HEK293 (cell line): ENCODE measurements at regions not wholly inside any gene's neighbourhood (a gene's known extent, or its start where the extent isn't known, plus 50 kb on each side); places are given as distances from the start of the nearest gene placed in this dataset.
A peak's percentile ranks its signal among the peaks of the same experiment; 100 is the strongest.

ENCODE experiments used
- CTCF ChIA-PET: fragments of 350-600 bp; formaldehyde crosslinking; extraction: SDS; loops from one replicate; lab custom pipeline; 2021; ENCODE audit warnings: antibody characterized with exemption; lab: Yijun Ruan, JAX
- POLR2A ChIA-PET: fragments of 300-600 bp; formaldehyde crosslinking; extraction: SDS; loops from one replicate; lab custom pipeline; 2020; ENCODE audit warnings: antibody characterized with exemption, inconsistent platforms; lab: Yijun Ruan, JAX
- H3K27ac ChIP-seq: fragments of 200-500 bp; sonication (Bioruptor generic); 2 replicates; pipeline ENCODE4 v1.5.1; 2014; ENCODE audit warnings: low read depth, low read length, control low read depth, inconsistent platforms; ENCODE audit errors: extremely low read depth
- H3K36me3 ChIP-seq, 2 experiments: fragments of 200-500 bp in 1 of 2; sonication (Bioruptor generic) in 1 of 2; 1 replicate in 1 of 2; 2 replicates in 1 of 2; pipeline ENCODE4 v1.5.1; 2014 to 2017; ENCODE audit warnings: inconsistent platforms in 2 of 2, low read length in 2 of 2; ENCODE audit not compliant: control insufficient read depth in 2 of 2, insufficient read depth in 1 of 2
- H3K4me1 ChIP-seq: fragments of 200-500 bp; sonication (Bioruptor generic); 2 replicates; pipeline ENCODE4 v1.5.1; 2014; ENCODE audit warnings: mild to moderate bottlenecking, low read length, inconsistent platforms; ENCODE audit not compliant: control insufficient read depth, insufficient read depth
- H3K4me3 ChIP-seq: 2 replicates; pipeline ENCODE4 v1.5.1; 2011; ENCODE audit warnings: low read depth, mild to moderate bottlenecking, control low read depth, low read length, moderate library complexity
- H3K9me3 ChIP-seq: fragments of 200-500 bp; sonication (Bioruptor generic); 2 replicates; pipeline ENCODE4 v1.5.1; 2014; ENCODE audit warnings: low read depth, low read length, inconsistent platforms; ENCODE audit not compliant: control insufficient read depth, insufficient read depth
- GFI1B ChIP-seq: fragments of 450-650 bp; formaldehyde crosslinking; IDR thresholded peaks from 2 replicates; pipeline ENCODE4 v1.5.1; 2016; ENCODE audit warnings: missing biosample characterization, missing genetic modification characterization
- GLIS2 ChIP-seq: fragments of 450-650 bp; formaldehyde crosslinking; IDR thresholded peaks from 2 replicates; pipeline ENCODE4 v1.5.1; 2016; ENCODE audit warnings: missing biosample characterization, missing genetic modification characterization
- IKZF3 ChIP-seq: fragments of 450-650 bp; IDR thresholded peaks from 2 replicates; pipeline ENCODE4 v1.5.0; 2018; ENCODE audit warnings: missing biosample characterization, mild to moderate bottlenecking, missing genetic modification characterization, moderate library complexity
- PRDM1 ChIP-seq: fragments of 450-650 bp; formaldehyde crosslinking; IDR thresholded peaks from 2 replicates; pipeline ENCODE4; 2016; ENCODE audit warnings: missing biosample characterization, missing genetic modification characterization
- SETDB1 ChIP-seq: IDR thresholded peaks from one replicate; pipeline ENCODE4 v1.6.1; 2017; ENCODE audit warnings: mild to moderate bottlenecking, low read length, moderate library complexity, mixed read lengths; ENCODE audit not compliant: insufficient read length
- TSHZ1 ChIP-seq: fragments of 450-650 bp; formaldehyde crosslinking; IDR thresholded peaks from 2 replicates; pipeline ENCODE4 v1.5.1; 2016; ENCODE audit warnings: missing biosample characterization, missing genetic modification characterization, borderline replicate concordance
- WT1 ChIP-seq: fragments of 450-650 bp; formaldehyde crosslinking; IDR thresholded peaks from 2 replicates; pipeline ENCODE4 v1.5.1; 2016; ENCODE audit warnings: missing biosample characterization, missing genetic modification characterization
- ZBTB1 ChIP-seq: fragments of 450-650 bp; formaldehyde crosslinking; IDR thresholded peaks from 2 replicates; pipeline ENCODE4 v1.5.1; 2016; ENCODE audit warnings: missing biosample characterization, missing genetic modification characterization
- ZFP37 ChIP-seq: fragments of 450-650 bp; formaldehyde crosslinking; IDR thresholded peaks from 2 replicates; pipeline ENCODE4 v1.5.1; 2016; ENCODE audit warnings: missing biosample characterization, missing genetic modification characterization
- ZNF132 ChIP-seq: fragments of 450-650 bp; formaldehyde crosslinking; IDR thresholded peaks from 2 replicates; pipeline ENCODE4 v1.5.1; 2017; ENCODE audit warnings: missing biosample characterization, missing genetic modification characterization, borderline replicate concordance
- ZNF311 ChIP-seq: fragments of 450-650 bp; formaldehyde crosslinking; IDR thresholded peaks from 2 replicates; pipeline ENCODE4 v1.5.1; 2017; ENCODE audit warnings: missing biosample characterization, missing genetic modification characterization, borderline replicate concordance
- ZNF426 ChIP-seq: fragments of 450-650 bp; formaldehyde crosslinking; IDR thresholded peaks from 2 replicates; pipeline ENCODE4 v1.5.1; 2017; ENCODE audit warnings: missing biosample characterization, missing genetic modification characterization, mild to moderate bottlenecking, inconsistent platforms, moderate library complexity
- ZNF510 ChIP-seq: fragments of 450-650 bp; formaldehyde crosslinking; IDR thresholded peaks from 2 replicates; pipeline ENCODE4 v1.5.1; 2018; ENCODE audit warnings: mild to moderate bottlenecking, missing genetic modification characterization, missing biosample characterization; ENCODE audit not compliant: insufficient replicate concordance
- ZNF529 ChIP-seq: fragments of 450-650 bp; formaldehyde crosslinking; IDR thresholded peaks from 2 replicates; pipeline ENCODE4 v1.5.1; 2017; ENCODE audit warnings: missing genetic modification characterization, missing biosample characterization; ENCODE audit not compliant: insufficient replicate concordance
- ZNF544 ChIP-seq: fragments of 450-650 bp; formaldehyde crosslinking; IDR thresholded peaks from 2 replicates; pipeline ENCODE4 v1.5.0; 2017; ENCODE audit warnings: missing biosample characterization, missing genetic modification characterization
- ZNF555 ChIP-seq: fragments of 450-650 bp; formaldehyde crosslinking; conservative IDR thresholded peaks from 2 replicates; pipeline ENCODE4 v1.5.1; 2017; ENCODE audit warnings: missing biosample characterization, mild to moderate bottlenecking, missing genetic modification characterization, inconsistent platforms
- ZNF560 ChIP-seq: fragments of 450-650 bp; formaldehyde crosslinking; IDR thresholded peaks from 2 replicates; pipeline ENCODE4 v1.5.1; 2017; ENCODE audit warnings: missing biosample characterization, missing genetic modification characterization, borderline replicate concordance
- ZNF571 ChIP-seq: fragments of 450-650 bp; formaldehyde crosslinking; IDR thresholded peaks from 2 replicates; pipeline ENCODE4 v1.5.0; 2017; ENCODE audit warnings: missing biosample characterization, missing genetic modification characterization
- ZNF624 ChIP-seq: fragments of 450-650 bp; formaldehyde crosslinking; IDR thresholded peaks from 2 replicates; pipeline ENCODE4 v1.5.1; 2017; ENCODE audit warnings: missing biosample characterization, missing genetic modification characterization
- ZNF664 ChIP-seq: fragments of 450-650 bp; formaldehyde crosslinking; IDR thresholded peaks from 2 replicates; pipeline ENCODE4 v1.5.1; 2016; ENCODE audit warnings: missing biosample characterization, missing genetic modification characterization
- TF ChIP-seq, protein P1 (sequence below): fragments of 450-650 bp; formaldehyde crosslinking; IDR thresholded peaks from 2 replicates; pipeline ENCODE4 v1.5.1; 2016; ENCODE audit warnings: missing biosample characterization, missing genetic modification characterization
- TF ChIP-seq, protein P2 (sequence below): fragments of 450-650 bp; formaldehyde crosslinking; IDR thresholded peaks from 2 replicates; pipeline ENCODE4 v1.5.1; 2016; ENCODE audit warnings: missing biosample characterization, missing genetic modification characterization
- TF ChIP-seq, protein P3 (sequence below): fragments of 450-650 bp; formaldehyde crosslinking; IDR thresholded peaks from 2 replicates; pipeline ENCODE4 v1.5.1; 2017; ENCODE audit warnings: missing biosample characterization, mild to moderate bottlenecking, missing genetic modification characterization, moderate library complexity

- CTCF ChIA-PET, result no interaction called here
- no peak for TF ChIP-seq ZNF571 (tag by site-specific recombination)
- TF ChIP-seq, protein P1, sequence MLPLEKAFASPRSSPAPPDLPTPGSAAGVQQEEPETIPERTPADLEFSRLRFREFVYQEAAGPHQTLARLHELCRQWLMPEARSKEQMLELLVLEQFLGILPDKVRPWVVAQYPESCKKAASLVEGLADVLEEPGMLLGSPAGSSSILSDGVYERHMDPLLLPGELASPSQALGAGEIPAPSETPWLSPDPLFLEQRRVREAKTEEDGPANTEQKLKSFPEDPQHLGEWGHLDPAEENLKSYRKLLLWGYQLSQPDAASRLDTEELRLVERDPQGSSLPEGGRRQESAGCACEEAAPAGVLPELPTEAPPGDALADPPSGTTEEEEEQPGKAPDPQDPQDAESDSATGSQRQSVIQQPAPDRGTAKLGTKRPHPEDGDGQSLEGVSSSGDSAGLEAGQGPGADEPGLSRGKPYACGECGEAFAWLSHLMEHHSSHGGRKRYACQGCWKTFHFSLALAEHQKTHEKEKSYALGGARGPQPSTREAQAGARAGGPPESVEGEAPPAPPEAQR (tag by site-specific recombination), result no peak
- no peak for TF ChIP-seq GLIS2 (tag by site-specific recombination)
- TF ChIP-seq ZBTB1 (tag by site-specific recombination), result no peak
- TF ChIP-seq ZNF664 (tag by site-specific recombination), result no peak
- TF ChIP-seq WT1 (tag by site-specific recombination), result no peak
- TF ChIP-seq IKZF3 (tag by site-specific recombination), result no peak
- TF ChIP-seq ZNF132, result no peak
- no peak for TF ChIP-seq GFI1B (tag by site-specific recombination)
- TF ChIP-seq, protein P2, sequence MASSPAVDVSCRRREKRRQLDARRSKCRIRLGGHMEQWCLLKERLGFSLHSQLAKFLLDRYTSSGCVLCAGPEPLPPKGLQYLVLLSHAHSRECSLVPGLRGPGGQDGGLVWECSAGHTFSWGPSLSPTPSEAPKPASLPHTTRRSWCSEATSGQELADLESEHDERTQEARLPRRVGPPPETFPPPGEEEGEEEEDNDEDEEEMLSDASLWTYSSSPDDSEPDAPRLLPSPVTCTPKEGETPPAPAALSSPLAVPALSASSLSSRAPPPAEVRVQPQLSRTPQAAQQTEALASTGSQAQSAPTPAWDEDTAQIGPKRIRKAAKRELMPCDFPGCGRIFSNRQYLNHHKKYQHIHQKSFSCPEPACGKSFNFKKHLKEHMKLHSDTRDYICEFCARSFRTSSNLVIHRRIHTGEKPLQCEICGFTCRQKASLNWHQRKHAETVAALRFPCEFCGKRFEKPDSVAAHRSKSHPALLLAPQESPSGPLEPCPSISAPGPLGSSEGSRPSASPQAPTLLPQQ (tag by site-specific recombination), result no peak
- TF ChIP-seq ZNF510 (tag by site-specific recombination), result no peak
- no peak for TF ChIP-seq ZNF560 (tag by site-specific recombination)
- no peak for TF ChIP-seq ZNF624 (tag by site-specific recombination)
- no peak for TF ChIP-seq ZNF311 (tag by site-specific recombination)
- TF ChIP-seq ZNF529 (tag by site-specific recombination), result no peak
- TF ChIP-seq ZNF555, result no peak
- TF ChIP-seq ZFP37 (tag by site-specific recombination), result no peak
- TF ChIP-seq, protein P3, sequence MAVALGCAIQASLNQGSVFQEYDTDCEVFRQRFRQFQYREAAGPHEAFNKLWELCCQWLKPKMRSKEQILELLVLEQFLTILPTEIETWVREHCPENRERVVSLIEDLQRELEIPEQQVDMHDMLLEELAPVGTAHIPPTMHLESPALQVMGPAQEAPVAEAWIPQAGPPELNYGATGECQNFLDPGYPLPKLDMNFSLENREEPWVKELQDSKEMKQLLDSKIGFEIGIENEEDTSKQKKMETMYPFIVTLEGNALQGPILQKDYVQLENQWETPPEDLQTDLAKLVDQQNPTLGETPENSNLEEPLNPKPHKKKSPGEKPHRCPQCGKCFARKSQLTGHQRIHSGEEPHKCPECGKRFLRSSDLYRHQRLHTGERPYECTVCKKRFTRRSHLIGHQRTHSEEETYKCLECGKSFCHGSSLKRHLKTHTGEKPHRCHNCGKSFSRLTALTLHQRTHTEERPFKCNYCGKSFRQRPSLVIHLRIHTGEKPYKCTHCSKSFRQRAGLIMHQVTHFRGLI, result no peak
- TF ChIP-seq ZNF544 (tag by site-specific recombination), result no peak
- TF ChIP-seq PRDM1 (tag by site-specific recombination), result no peak
- TF ChIP-seq, all 188 proteins: peak for 0
- Histone ChIP-seq H3K36me3 (no peaks in the 10 kb centered on the region), H3K4me3 (no peak overlapping the region), H3K27ac (no peak overlapping the region), H3K9me3 (no peaks in the 10 kb centered on the region), H3K4me1 (no peaks in the 10 kb centered on the region)
- POLR2A ChIA-PET, result no interaction called here
Observed at GRCh38 chr6:131391116-131391515, 181.9 kb upstream of the ARG1 start.

DNA sequence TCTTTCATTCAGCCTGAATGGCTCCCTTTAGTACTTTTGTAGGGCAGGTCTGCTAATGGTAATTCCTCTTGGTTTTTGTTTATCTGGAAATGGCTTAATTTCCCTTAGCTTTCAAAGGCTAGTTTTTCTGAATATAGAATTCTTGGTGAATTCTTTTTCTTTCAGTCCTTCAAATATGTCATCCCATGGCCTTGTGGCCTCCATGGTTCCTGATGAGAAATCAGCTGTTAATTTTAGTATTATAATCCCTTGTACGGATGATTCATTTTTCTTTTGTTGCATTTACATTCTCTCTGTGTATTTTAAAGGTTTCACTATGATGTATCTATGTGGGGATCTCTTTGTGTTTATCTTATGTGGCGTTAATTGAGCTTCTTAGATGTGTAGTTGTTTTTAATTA, 179.6 kb upstream of the ARG1 start:
- TF ChIP-seq SETDB1 (peak; percentile 81), TSHZ1 (tag by site-specific recombination) (no peak), ZNF426 (tag by site-specific recombination) (no peak)
- TF ChIP-seq, all 188 proteins: peak for 1
- POLR2A ChIA-PET, result no interaction called here
- CTCF ChIA-PET, result interaction anchor here (0.6 kb wide), 2 partner anchors 22 to 87 kb away, joined by 4 to 5 read pairs; no protein-coding TSS in a partner anchor
- Histone ChIP-seq H3K4me1 (no peaks in the 10 kb centered on the region; the same call in 1 of the 2 replicates), H3K27ac (no peak overlapping the region), H3K4me3 (no peak overlapping the region), H3K36me3 (no peaks in the 10 kb centered on the region), H3K9me3 (no peaks in the 10 kb centered on the region)
